Esophagus squamous epithelium (tissue), 5 donors: ENCODE measurements at regions not wholly inside any gene's neighbourhood (a gene's known extent, or its start where the extent isn't known, plus 50 kb on each side); places are given as distances from the start of the nearest gene placed in this dataset.
"Not testable (repeated sequence)": the region's sequence is repeated elsewhere in the genome, so short reads cannot be mapped to it uniquely, and the experiment has no call there.

Experiments
- DNase-seq: peaks from one replicate; lab custom pipeline; 2025; lab: John Stamatoyannopoulos, UW
- H3K27ac ChIP-seq, 4 donors: fragments of 200-600 bp; sonication (generic); one replicate each; pipeline ENCODE4 v1.5.1; 2016 to 2019; ENCODE audit warnings: mild to moderate bottlenecking in 1 of 4
- H3K27me3 ChIP-seq, 4 donors: fragments of 200-600 bp; sonication (generic); 1 replicate in 3 of 4; 2 replicates in 1 of 4; pipeline versions ENCODE4 v1.5.1 to v1.6.0; 2017 to 2021; ENCODE audit warnings: antibody characterized with exemption in 1 of 4
- H3K36me3 ChIP-seq, 3 donors: fragments of 200-600 bp; sonication (generic); one replicate each; pipeline ENCODE4 v1.5.1; 2016 to 2019
- H3K4me1 ChIP-seq, 3 donors: fragments of 200-600 bp; sonication (generic); one replicate each; pipeline ENCODE4 v1.5.1; 2017 to 2019
- H3K4me3 ChIP-seq, 4 donors: fragments of 200-600 bp; sonication (generic); 1 replicate in 3 of 4; 2 replicates in 1 of 4; pipeline ENCODE4 v1.5.1; 2016 to 2019; ENCODE audit warnings: mild to moderate bottlenecking in 2 of 4, moderate library complexity in 1 of 4
- H3K9me3 ChIP-seq, 3 donors: fragments of 200-600 bp; sonication (generic); one replicate each; pipeline ENCODE4 v1.5.1; 2016 to 2019
- CTCF ChIP-seq, 6 experiments: fragments of 450-650 bp in 4 of 6; fragments of 200-600 bp in 2 of 6; sonication (generic) in 2 of 6; IDR thresholded peaks; one replicate each; pipeline ENCODE4 v1.5.1; 2016 to 2019; ENCODE audit warnings: antibody characterized with exemption in 6 of 6, mild to moderate bottlenecking in 4 of 6, moderate library complexity in 4 of 6
- POLR2A ChIP-seq, 4 donors: fragments of 450-650 bp; IDR thresholded peaks; one replicate each; pipeline ENCODE4 v1.6.1; 2017; ENCODE audit warnings: antibody characterized with exemption in 4 of 4, mild to moderate bottlenecking in 4 of 4, moderate library complexity in 3 of 4
- WGBS, 2 donors: methylation state at CpG; one replicate each; pipeline ENCODE4 v1.1.5; 2018; 5-methylcytosine and 5-hydroxymethylcytosine counted together
- intact Hi-C: fragments of 100-400 bp; cut with DNase I; formaldehyde crosslinking; loops from one replicate; pipeline ENCODE4 v1.15.0; 2022
- donor health status: DM: yes; HTN: yes; CAD: no.

GRCh38 chr13:39930060-39930459 lies 274.6 kb downstream of the COG6 start:
- intact Hi-C loops, result no loop called here
- Histone ChIP-seq H3K27ac (no peak overlapping the region), H3K9me3 (peaks cover 0 to 10% (median 0%) of the 10 kb centered on the region in 3 donors), H3K36me3 (no peaks in the 10 kb centered on the region), H3K27me3 (no peaks in the 10 kb centered on the region), H3K4me1 (no peaks in the 10 kb centered on the region), H3K4me3 (no peak overlapping the region)
- WGBS, 2 donors, result 45 to 79% methylated on average over 2 of the region's 2 CpGs
- no peak for TF ChIP-seq POLR2A (IDR thresholded peaks at IDR 0.05)
- TF ChIP-seq CTCF (IDR thresholded peaks at IDR 0.05), result no peak
- DNase-seq, result no peak

GRCh38 chr13:39930544-39931444 lies 275.3 kb downstream of the COG6 start:
- WGBS, 2 donors, result 74 to 82% methylated on average over 6 of the region's 6 CpGs
- no peak for DNase-seq
- no peak overlapping the region for H3K27ac ChIP-seq

GRCh38 chr13:39931505-39931904 lies 276.0 kb downstream of the COG6 start:
- 75 to 100% methylated on average over 2 of the region's 2 CpGs for WGBS, 2 donors
- Histone ChIP-seq H3K4me1 (no peaks in the 10 kb centered on the region), H3K27ac (no peak overlapping the region), H3K4me3 (no peak overlapping the region), H3K27me3 (no peaks in the 10 kb centered on the region), H3K9me3 (no peaks in the 10 kb centered on the region), H3K36me3 (no peaks in the 10 kb centered on the region)
- intact Hi-C loops, result no loop called here
- no peak for DNase-seq
- TF ChIP-seq POLR2A (IDR thresholded peaks at IDR 0.05) (no peak), CTCF (IDR thresholded peaks at IDR 0.05) (no peak)

More at GRCh38 chr13:39930544-39931444, 275.3 kb downstream of the COG6 start:
- H3K4me1 ChIP-seq, result no peaks in the 10 kb centered on the region
- H3K4me3 ChIP-seq, result no peak overlapping the region
- no peaks in the 10 kb centered on the region for H3K36me3 ChIP-seq
- intact Hi-C loops, result no loop called here
- H3K9me3 ChIP-seq, result peaks cover 0 to 3% (median 0%) of the 10 kb centered on the region in 3 donors
- TF ChIP-seq POLR2A (IDR thresholded peaks at IDR 0.05) (no peak), CTCF (IDR thresholded peaks at IDR 0.05) (no peak)
- no peaks in the 10 kb centered on the region for H3K27me3 ChIP-seq

DNA sequence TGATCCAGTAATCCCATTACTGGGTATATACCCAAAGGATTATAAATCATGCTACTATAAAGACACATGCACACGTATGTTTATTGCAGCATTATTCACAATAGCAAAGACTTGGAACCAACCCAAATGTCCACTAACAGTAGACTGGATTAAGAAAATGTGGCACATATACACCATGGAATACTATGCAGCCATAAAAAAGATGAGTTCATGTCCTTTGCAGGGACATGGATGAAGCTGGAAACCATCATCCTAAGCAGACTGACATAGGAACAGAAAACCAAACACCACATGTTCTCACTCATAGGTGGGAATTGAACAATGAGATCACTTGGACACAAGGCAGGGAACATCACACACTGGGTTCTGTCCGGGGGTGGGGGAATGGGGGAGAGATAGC lies 277.1 kb downstream of the COG6 start:
- H3K27me3 ChIP-seq, DNase-seq: not testable (repeated sequence)
- 54 to 93% methylated on average over 2 of the region's 2 CpGs for WGBS, 2 donors

DNA sequence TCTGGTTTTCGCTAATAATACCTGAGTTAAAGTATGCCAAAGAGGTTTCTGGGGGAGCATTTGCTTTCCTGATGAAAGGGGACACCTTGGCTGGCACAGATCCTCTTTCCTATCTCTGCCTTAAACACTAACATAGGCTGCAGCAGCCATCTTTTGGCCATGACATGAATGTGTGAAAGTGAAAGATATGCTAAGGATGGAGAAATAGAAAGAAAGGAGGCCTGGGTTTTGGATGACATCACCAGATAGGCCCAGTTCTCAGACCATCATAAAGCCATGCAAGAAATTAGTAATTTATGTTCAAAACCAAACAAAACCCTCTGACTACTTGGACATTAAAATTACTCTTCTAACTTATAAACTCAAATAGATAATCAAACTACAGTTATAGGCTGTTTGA lies 279.7 kb downstream of the COG6 start:
- intact Hi-C loops, result no loop called here
- Histone ChIP-seq H3K36me3 (no peaks in the 10 kb centered on the region), H3K4me1 (no peaks in the 10 kb centered on the region), H3K9me3 (no peaks in the 10 kb centered on the region), H3K27me3 (no peaks in the 10 kb centered on the region), H3K4me3 (no peak overlapping the region), H3K27ac (no peak overlapping the region)
- DNase-seq, result no peak
- 50 to 100% methylated on average over 1 of the region's 1 CpG for WGBS, 2 donors
- TF ChIP-seq POLR2A (IDR thresholded peaks at IDR 0.05) (no peak), CTCF (IDR thresholded peaks at IDR 0.05) (no peak)

More for the DNA sequence above, 277.1 kb downstream of the COG6 start:
- H3K9me3 ChIP-seq, H3K4me1 ChIP-seq, intact Hi-C loops, H3K4me3 ChIP-seq, H3K36me3 ChIP-seq, H3K27ac ChIP-seq: not testable (repeated sequence)
